ENCODE measurements at regions not wholly inside any gene's neighbourhood (a gene's known extent, or its start where the extent isn't known, plus 50 kb on each side); places are given as distances from the start of the nearest gene placed in this dataset.
"Not testable (repeated sequence)": the region's sequence is repeated elsewhere in the genome, so short reads cannot be mapped to it uniquely, and the experiment has no call there.

DNA sequence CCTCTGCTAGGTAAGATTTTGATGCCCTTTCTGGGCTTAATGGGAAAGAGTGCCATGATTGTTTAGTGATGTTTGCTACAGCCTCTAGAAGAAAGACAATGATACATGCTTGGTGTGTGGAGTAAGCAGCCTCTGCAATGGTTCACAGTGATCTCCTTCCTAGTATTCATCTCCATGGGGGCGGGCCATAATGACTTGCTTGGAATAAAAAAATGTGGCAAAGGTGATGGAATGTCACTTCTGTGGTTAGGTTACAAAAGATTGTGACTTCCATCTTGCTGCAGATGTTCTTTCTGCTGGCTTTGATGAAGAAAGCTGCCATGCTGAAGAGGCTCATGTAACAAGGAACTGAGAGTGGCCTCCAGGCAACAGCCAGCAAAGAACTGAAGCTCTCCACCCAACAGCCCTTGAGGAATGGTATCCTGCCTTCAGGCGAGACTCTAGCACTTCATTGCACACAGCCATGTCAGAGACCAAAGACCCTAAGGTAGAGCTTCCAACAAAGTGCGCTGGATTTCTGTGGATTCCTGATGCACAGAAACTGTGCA, 139.1 kb upstream of the LRIG1 start:
- H3K27me3 Mint-ChIP-seq (ENCODE audit: insufficient read depth), result no peaks in the 10 kb centered on the region; the same call in 1 of the 2 replicates
- H3K4me3 Mint-ChIP-seq, result no peak overlapping the region
- TF ChIP-seq, protein P1, sequence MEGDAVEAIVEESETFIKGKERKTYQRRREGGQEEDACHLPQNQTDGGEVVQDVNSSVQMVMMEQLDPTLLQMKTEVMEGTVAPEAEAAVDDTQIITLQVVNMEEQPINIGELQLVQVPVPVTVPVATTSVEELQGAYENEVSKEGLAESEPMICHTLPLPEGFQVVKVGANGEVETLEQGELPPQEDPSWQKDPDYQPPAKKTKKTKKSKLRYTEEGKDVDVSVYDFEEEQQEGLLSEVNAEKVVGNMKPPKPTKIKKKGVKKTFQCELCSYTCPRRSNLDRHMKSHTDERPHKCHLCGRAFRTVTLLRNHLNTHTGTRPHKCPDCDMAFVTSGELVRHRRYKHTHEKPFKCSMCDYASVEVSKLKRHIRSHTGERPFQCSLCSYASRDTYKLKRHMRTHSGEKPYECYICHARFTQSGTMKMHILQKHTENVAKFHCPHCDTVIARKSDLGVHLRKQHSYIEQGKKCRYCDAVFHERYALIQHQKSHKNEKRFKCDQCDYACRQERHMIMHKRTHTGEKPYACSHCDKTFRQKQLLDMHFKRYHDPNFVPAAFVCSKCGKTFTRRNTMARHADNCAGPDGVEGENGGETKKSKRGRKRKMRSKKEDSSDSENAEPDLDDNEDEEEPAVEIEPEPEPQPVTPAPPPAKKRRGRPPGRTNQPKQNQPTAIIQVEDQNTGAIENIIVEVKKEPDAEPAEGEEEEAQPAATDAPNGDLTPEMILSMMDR (IDR thresholded peaks at IDR 0.05), result no peak
- H3K36me3 Mint-ChIP-seq (ENCODE audit: low read depth), result no peaks in the 10 kb centered on the region
- H3K27ac Mint-ChIP-seq, result no peak overlapping the region
- H3K9me3 Mint-ChIP-seq, result no peaks in the 10 kb centered on the region
- no peak for DNase-seq
- no peaks in the 10 kb centered on the region for H3K4me1 Mint-ChIP-seq (ENCODE audit: low read depth)

DNA sequence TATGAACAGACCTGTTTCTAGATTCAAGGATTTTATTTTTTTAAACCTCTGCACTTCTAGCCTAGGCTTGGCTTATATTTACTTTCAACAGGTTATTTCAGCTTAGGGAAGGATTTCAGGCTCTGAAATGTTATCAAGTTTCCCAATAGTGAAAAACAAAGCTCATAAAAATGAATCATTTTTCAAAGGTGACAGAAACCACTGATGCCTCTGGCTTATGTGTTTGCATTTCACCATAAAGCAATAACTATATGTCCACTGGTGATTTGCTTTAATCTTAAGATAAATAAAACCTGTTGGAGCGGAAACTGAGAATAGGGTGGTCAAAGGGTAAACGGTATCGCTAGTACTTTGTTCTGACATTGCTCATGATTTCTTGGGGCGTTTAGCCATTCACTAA, 141.2 kb upstream of the LRIG1 start:
- Mint-ChIP-seq H3K9me3 (no peaks in the 10 kb centered on the region), H3K36me3 (ENCODE audit: low read depth) (no peaks in the 10 kb centered on the region), H3K4me3 (no peak overlapping the region), H3K27me3 (ENCODE audit: insufficient read depth) (no peaks in the 10 kb centered on the region; the same call in none of the 2 replicates), H3K4me1 (ENCODE audit: low read depth) (no peaks in the 10 kb centered on the region), H3K27ac (no peak overlapping the region)
- no peak for DNase-seq
- TF ChIP-seq, protein P1 (IDR thresholded peaks at IDR 0.05), result no peak

DNA sequence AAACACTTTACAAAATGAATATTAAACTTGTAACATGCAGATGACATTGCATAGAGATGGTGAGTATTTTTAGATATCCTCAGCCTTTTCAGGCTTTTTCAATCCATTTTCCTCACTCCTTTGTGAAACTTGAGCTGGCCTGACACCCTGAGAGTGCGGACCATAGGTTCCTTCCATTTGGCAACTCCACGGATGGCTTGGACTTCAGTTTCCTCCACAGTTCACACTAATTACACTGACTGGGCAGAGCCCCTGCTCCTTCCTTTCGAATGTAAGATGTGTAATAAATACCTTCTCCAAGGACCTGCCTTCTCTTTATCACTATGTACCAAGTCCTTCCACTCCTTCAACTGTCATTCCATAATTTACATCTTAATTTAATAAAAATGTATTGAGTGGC, 141.7 kb upstream of the LRIG1 start:
- Mint-ChIP-seq H3K4me3 (no peak overlapping the region), H3K36me3 (ENCODE audit: low read depth) (no peaks in the 10 kb centered on the region), H3K4me1 (ENCODE audit: low read depth) (no peaks in the 10 kb centered on the region), H3K27ac (no peak overlapping the region), H3K9me3 (no peaks in the 10 kb centered on the region), H3K27me3 (ENCODE audit: insufficient read depth) (no peaks in the 10 kb centered on the region; the same call in none of the 2 replicates)
- TF ChIP-seq, protein P1 (IDR thresholded peaks at IDR 0.05), result no peak
- DNase-seq, result no peak

DNA sequence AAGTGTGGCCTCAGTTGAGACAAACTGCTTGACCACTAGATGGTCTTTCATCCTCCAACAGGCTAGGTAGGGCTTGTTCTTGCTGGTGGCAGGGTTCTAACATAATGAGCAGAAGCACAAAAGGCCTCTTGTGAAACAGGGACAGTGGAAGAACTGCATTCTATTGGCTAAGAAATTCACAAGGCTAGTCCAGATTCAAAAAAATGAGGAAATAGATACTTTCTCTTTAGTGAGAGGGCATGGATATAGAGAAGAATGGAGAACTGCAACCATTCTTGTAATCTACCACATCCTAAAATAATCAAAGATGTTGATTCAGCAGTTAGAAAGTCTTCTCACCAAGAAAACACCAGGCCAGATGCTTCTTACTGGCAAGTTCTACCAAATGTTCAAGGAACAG, 143.7 kb upstream of the LRIG1 start:
- TF ChIP-seq, protein P1 (IDR thresholded peaks at IDR 0.05), result no peak
- H3K36me3 Mint-ChIP-seq (ENCODE audit: low read depth), result no peaks in the 10 kb centered on the region

DNA sequence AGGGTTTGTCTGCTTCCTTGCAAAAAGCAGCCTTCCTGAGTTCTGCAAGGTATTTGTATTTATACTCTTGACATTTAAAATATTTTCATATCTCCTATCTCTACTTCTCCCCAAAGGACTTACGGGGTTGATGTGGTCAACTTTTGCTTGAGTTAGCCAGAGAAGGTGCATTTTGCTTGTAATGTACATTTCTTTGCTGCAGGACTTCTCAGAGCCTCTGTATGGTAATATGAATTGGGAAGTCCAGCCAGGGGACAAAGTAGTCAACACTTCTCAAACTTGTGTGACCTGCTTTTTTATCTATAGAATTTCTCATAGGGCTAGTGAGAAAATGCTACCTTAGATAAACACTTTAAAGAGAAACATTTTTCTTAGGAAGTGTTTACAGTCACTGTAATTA, 148.2 kb upstream of the LRIG1 start:
- Mint-ChIP-seq H3K27ac (no peak overlapping the region), H3K4me3 (no peak overlapping the region), H3K4me1 (ENCODE audit: low read depth) (no peaks in the 10 kb centered on the region), H3K36me3 (ENCODE audit: low read depth) (no peaks in the 10 kb centered on the region), H3K9me3 (no peaks in the 10 kb centered on the region), H3K27me3 (ENCODE audit: insufficient read depth) (peaks cover 6% of the 10 kb centered on the region)
- no peak for DNase-seq
- TF ChIP-seq, protein P1 (IDR thresholded peaks at IDR 0.05), result no peak

More for the DNA sequence above, 143.7 kb upstream of the LRIG1 start:
- no peak overlapping the region for H3K4me3 Mint-ChIP-seq
- no peak for DNase-seq
- H3K9me3 Mint-ChIP-seq, result no peaks in the 10 kb centered on the region
- H3K27me3 Mint-ChIP-seq (ENCODE audit: insufficient read depth), result no peaks in the 10 kb centered on the region; the same call in none of the 2 replicates
- no peak overlapping the region for H3K27ac Mint-ChIP-seq
- H3K4me1 Mint-ChIP-seq (ENCODE audit: low read depth), result no peaks in the 10 kb centered on the region

DNA sequence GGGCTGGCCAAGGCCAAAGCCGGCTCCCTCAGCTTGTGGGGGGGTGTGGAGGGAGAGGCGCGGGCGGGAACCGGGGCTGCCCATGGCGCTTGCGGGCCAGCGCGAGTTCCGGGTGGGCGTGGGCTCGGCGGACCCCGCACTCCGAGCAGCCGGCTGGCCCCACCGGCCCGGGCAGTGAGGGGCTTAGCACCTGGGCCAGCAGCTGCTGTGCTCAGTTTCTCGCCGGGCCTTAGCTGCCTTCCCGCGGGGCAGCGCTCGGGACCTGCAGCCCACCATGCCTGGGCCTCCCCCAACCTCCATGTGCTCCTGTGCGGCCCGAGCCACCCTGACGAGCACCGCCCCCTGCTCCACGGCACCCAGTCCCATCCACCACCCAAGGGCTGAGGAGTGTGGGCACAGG, 150.7 kb upstream of the LRIG1 start:
- DNase-seq; H3K9me3 Mint-ChIP-seq; H3K27ac Mint-ChIP-seq; H3K4me1 Mint-ChIP-seq (ENCODE audit: low read depth); H3K36me3 Mint-ChIP-seq (ENCODE audit: low read depth); H3K4me3 Mint-ChIP-seq: not testable (repeated sequence)
- peaks cover 20% of the 10 kb centered on the region for H3K27me3 Mint-ChIP-seq (ENCODE audit: insufficient read depth)

DNA sequence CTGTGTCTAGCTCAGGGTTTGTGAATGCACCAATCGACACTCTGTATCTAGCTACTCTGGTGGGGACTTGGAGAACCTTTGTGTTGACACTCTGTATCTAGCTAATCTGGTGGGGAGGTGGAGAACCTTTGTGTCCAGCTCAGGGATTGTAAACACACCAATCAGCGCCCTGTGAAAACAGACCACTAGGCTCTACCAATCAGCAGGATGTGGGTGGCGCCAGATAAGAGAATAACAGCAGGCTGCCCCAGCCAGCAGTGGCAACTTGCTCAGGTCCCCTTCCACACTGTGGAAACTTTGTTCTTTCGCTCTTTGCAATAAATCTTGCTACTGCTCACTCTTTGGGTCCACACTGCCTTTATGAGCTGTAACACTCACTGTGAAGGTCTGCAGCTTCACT, 151.3 kb upstream of the LRIG1 start:
- H3K4me1 Mint-ChIP-seq (ENCODE audit: low read depth); H3K36me3 Mint-ChIP-seq (ENCODE audit: low read depth); H3K4me3 Mint-ChIP-seq; H3K27ac Mint-ChIP-seq; DNase-seq; H3K9me3 Mint-ChIP-seq: not testable (repeated sequence)
- peaks cover 22% of the 10 kb centered on the region for H3K27me3 Mint-ChIP-seq (ENCODE audit: insufficient read depth)
